MM.1S (cell line): ENCODE measurements at regions not wholly inside any gene's neighbourhood (a gene's known extent, or its start where the extent isn't known, plus 50 kb on each side); places are given as distances from the start of the nearest gene placed in this dataset.

ENCODE experiments used
- DNase-seq: peaks from one replicate; pipeline ENCODE4 v3.0.0-alpha.2; 2015
- H2AFZ ChIP-seq: fragments of 300-600 bp; sonication (generic); 2 replicates; pipeline ENCODE4 v1.6.0; 2016; ENCODE audit warnings: antibody characterized with exemption, low read length
- H3F3A ChIP-seq: fragments of 300-600 bp; sonication (generic); 2 replicates; pipeline ENCODE4 v1.6.1; 2016; ENCODE audit warnings: mild to moderate bottlenecking, antibody characterized with exemption, low read length, moderate library complexity, mixed read lengths; ENCODE audit not compliant: insufficient read depth
- H3K27ac ChIP-seq: fragments of 300-600 bp; sonication (generic); 2 replicates; pipeline ENCODE4 v1.5.1; 2016; ENCODE audit warnings: mild to moderate bottlenecking, low read length
- H3K27me3 ChIP-seq: fragments of 300-600 bp; sonication (generic); replicated peaks from 2 replicates; pipeline ENCODE4 v1.6.0; 2016; ENCODE audit warnings: low read length; ENCODE audit not compliant: insufficient read depth
- H3K36me3 ChIP-seq: fragments of 300-600 bp; sonication (generic); replicated peaks from 2 replicates; pipeline ENCODE4 v1.6.1; 2016; ENCODE audit warnings: mild to moderate bottlenecking, low read length, mixed read lengths; ENCODE audit not compliant: insufficient read depth
- H3K4me1 ChIP-seq: fragments of 300-600 bp; sonication (generic); 2 replicates; pipeline ENCODE4 v1.6.1; 2016; ENCODE audit warnings: low read length, mixed read lengths
- H3K4me2 ChIP-seq: fragments of 300-600 bp; sonication (generic); 2 replicates; pipeline ENCODE4 v1.6.0; 2016; ENCODE audit warnings: low read depth, low read length
- H3K4me3 ChIP-seq: fragments of 300-600 bp; sonication (generic); 2 replicates; pipeline ENCODE4 v1.5.1; 2016; ENCODE audit warnings: low read length, mixed read lengths
- H3K79me2 ChIP-seq: fragments of 300-600 bp; sonication (generic); 2 replicates; pipeline ENCODE4 v1.6.1; 2016; ENCODE audit warnings: mixed run types, low read length, mixed read lengths
- H3K9ac ChIP-seq: fragments of 300-600 bp; sonication (generic); 2 replicates; pipeline ENCODE4 v1.6.1; 2016; ENCODE audit warnings: low read length, mixed read lengths
- H3K9me2 ChIP-seq: fragments of 300-600 bp; sonication (generic); replicated peaks from 2 replicates; pipeline ENCODE4 v1.6.1; 2016; ENCODE audit warnings: mild to moderate bottlenecking, low read length, mixed read lengths; ENCODE audit not compliant: insufficient read depth
- H3K9me3 ChIP-seq: fragments of 300-600 bp; sonication (generic); replicated peaks from 2 replicates; pipeline ENCODE4 v1.6.1; 2016; ENCODE audit warnings: mild to moderate bottlenecking, low read length, mixed read lengths; ENCODE audit not compliant: insufficient read depth
- H4K20me1 ChIP-seq: fragments of 300-600 bp; sonication (generic); 2 replicates; pipeline ENCODE4 v1.6.1; 2016; ENCODE audit warnings: mild to moderate bottlenecking, low read length, moderate library complexity, mixed read lengths; ENCODE audit not compliant: insufficient read depth
- EZH2 ChIP-seq: fragments of 300-600 bp; sonication (generic); optimal IDR thresholded peaks from 2 replicates; pipeline ENCODE3; 2017; ENCODE audit warnings: low read depth, mild to moderate bottlenecking, antibody characterized with exemption, low read length, mixed read lengths
- EZH2phosphoT487 ChIP-seq: fragments of 300-600 bp; sonication (generic); IDR thresholded peaks from 2 replicates; pipeline ENCODE4 v1.6.1; 2018; ENCODE audit warnings: antibody characterized with exemption, low read length
- TF ChIP-seq, protein P1 (sequence below): fragments of 300-600 bp; sonication (generic); IDR thresholded peaks from 2 replicates; pipeline ENCODE4 v1.5.1; 2016; ENCODE audit warnings: antibody characterized with exemption, low read length, mixed read lengths

DNA sequence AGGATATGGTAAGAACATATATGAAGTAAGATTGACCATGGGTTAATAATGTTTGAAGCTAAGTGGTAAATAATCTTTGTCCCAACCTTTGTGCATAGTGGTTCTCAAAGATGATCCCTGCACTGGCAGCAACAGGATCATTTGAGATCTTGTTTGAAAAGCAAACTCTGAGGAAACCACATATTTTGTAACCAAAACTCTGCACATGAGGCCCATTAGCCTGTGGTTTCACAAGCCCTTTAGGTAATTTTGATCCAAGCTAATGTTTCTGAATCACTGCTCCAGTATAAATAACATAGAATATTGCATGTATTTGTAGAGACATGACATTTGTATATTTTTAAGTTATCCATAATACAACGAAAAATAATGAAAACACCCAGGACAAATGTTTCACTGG lies 147.9 kb upstream of the RGS18 start:
- no peak overlapping the region for H3K4me2 ChIP-seq
- DNase-seq = no peak
- no peak overlapping the region for H2AFZ ChIP-seq
- TF ChIP-seq EZH2phosphoT487 (no peak), EZH2 (no peak)
- TF ChIP-seq, protein P1, sequence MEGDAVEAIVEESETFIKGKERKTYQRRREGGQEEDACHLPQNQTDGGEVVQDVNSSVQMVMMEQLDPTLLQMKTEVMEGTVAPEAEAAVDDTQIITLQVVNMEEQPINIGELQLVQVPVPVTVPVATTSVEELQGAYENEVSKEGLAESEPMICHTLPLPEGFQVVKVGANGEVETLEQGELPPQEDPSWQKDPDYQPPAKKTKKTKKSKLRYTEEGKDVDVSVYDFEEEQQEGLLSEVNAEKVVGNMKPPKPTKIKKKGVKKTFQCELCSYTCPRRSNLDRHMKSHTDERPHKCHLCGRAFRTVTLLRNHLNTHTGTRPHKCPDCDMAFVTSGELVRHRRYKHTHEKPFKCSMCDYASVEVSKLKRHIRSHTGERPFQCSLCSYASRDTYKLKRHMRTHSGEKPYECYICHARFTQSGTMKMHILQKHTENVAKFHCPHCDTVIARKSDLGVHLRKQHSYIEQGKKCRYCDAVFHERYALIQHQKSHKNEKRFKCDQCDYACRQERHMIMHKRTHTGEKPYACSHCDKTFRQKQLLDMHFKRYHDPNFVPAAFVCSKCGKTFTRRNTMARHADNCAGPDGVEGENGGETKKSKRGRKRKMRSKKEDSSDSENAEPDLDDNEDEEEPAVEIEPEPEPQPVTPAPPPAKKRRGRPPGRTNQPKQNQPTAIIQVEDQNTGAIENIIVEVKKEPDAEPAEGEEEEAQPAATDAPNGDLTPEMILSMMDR = no peak
- no peaks in the 10 kb centered on the region for H3K79me2 ChIP-seq
- H4K20me1 ChIP-seq = no peaks in the 10 kb centered on the region
- no peak overlapping the region for H3K9ac ChIP-seq
- no peaks in the 10 kb centered on the region for H3K36me3 ChIP-seq
- no peaks in the 10 kb centered on the region for H3F3A ChIP-seq
- no peaks in the 10 kb centered on the region for H3K27me3 ChIP-seq
- H3K4me1 ChIP-seq = no peaks in the 10 kb centered on the region
- H3K27ac ChIP-seq = no peak overlapping the region
- no peaks in the 10 kb centered on the region for H3K9me2 ChIP-seq
- no peak overlapping the region for H3K4me3 ChIP-seq
- no peaks in the 10 kb centered on the region for H3K9me3 ChIP-seq

DNA sequence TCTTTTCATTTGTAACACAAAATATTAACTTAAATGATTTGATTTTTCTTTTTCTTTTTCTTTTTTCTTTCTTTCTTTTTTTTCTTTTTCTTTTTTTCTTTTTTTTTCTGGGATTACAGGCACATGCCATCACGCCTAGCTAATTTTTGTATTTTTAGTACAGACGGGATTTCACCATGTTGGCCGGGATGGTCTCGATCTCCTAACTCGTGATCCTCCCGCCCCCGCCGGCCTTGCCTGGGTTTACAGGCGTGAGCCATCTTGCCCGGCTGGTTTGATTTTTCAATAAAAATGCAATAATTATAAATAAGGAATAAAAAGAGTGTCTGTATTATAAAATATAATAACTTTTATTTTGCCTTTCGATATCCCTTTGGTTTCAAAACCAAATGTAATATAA lies 146.7 kb upstream of the RGS18 start:
- TF ChIP-seq, protein P1 = no peak
- TF ChIP-seq EZH2 (no peak), EZH2phosphoT487 (no peak)
- no peak overlapping the region for H2AFZ ChIP-seq
- H3K9me2 ChIP-seq = no peaks in the 10 kb centered on the region

DNA sequence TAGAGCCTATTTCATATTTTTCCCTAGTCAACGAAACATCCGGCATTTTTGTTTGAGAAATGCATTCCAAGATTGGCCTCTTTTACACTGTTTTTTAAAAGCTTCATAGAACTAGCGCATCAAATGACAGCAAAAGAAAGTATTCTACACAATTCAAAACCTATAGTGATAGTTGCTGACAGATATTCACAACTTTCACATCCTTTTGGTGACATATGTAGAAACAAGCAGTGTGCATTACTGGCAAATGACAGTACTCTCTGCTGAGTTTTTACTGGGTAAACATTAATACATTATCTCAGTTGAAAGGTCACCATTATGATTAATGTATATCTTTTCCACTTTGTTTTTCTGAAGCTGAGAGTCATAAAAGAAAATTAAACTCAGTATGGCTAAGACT lies 135.4 kb upstream of the RGS18 start:
- DNase-seq = no peak
- no peaks in the 10 kb centered on the region for H3K36me3 ChIP-seq
- no peaks in the 10 kb centered on the region for H3K79me2 ChIP-seq
- H3K9me2 ChIP-seq = no peaks in the 10 kb centered on the region
- no peaks in the 10 kb centered on the region for H3K27me3 ChIP-seq
- H3F3A ChIP-seq = no peaks in the 10 kb centered on the region
- H3K27ac ChIP-seq = no peak overlapping the region
- no peaks in the 10 kb centered on the region for H3K4me1 ChIP-seq
- no peak overlapping the region for H3K4me3 ChIP-seq
- TF ChIP-seq, protein P1 = no peak
- TF ChIP-seq EZH2 (no peak), EZH2phosphoT487 (no peak)
- H4K20me1 ChIP-seq = no peaks in the 10 kb centered on the region
- no peaks in the 10 kb centered on the region for H3K9me3 ChIP-seq
- H2AFZ ChIP-seq = no peak overlapping the region
- H3K4me2 ChIP-seq = no peak overlapping the region
- no peak overlapping the region for H3K9ac ChIP-seq

More for the DNA sequence above, 146.7 kb upstream of the RGS18 start:
- Histone ChIP-seq H3K9me3 (no peaks in the 10 kb centered on the region), H3F3A (no peaks in the 10 kb centered on the region), H4K20me1 (no peaks in the 10 kb centered on the region), H3K4me3 (no peak overlapping the region), H3K36me3 (no peaks in the 10 kb centered on the region), H3K27ac (no peak overlapping the region), H3K9ac (no peak overlapping the region), H3K4me1 (no peaks in the 10 kb centered on the region), H3K27me3 (no peaks in the 10 kb centered on the region), H3K79me2 (no peaks in the 10 kb centered on the region), H3K4me2 (no peak overlapping the region)
- no peak for DNase-seq

DNA sequence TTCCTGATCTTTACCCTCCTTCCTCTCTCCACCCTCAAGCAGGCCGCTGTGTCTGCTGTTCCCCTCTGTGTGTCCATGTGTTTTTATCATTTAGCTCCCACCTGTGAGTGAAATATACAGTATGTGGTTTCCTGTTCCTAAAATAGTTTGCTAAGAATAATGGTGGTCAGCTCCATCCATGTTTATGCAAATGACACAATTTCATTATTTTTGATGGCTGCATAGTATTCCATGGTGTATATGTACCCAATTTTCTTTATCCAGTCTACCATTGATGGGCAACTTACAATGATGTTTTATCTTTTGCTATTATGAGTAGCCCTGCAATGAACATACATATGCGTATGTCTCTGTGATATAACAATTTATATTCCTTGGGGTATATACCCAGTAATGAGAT lies 133.4 kb upstream of the RGS18 start:
- Histone ChIP-seq H3K9me3 (no peaks in the 10 kb centered on the region), H3K36me3 (no peaks in the 10 kb centered on the region), H2AFZ (no peak overlapping the region), H3K79me2 (no peaks in the 10 kb centered on the region), H3K9me2 (no peaks in the 10 kb centered on the region), H3K4me2 (no peak overlapping the region), H4K20me1 (no peaks in the 10 kb centered on the region), H3F3A (no peaks in the 10 kb centered on the region), H3K27ac (no peak overlapping the region), H3K9ac (no peak overlapping the region), H3K4me3 (no peak overlapping the region), H3K4me1 (no peaks in the 10 kb centered on the region), H3K27me3 (no peaks in the 10 kb centered on the region)
- no peak for DNase-seq
- TF ChIP-seq, protein P1 = no peak
- TF ChIP-seq EZH2 = no peak
- no peak for TF ChIP-seq EZH2phosphoT487
